Kidney (tissue), 13 donors: ENCODE measurements at regions not wholly inside any gene's neighbourhood (a gene's known extent, or its start where the extent isn't known, plus 50 kb on each side); places are given as distances from the start of the nearest gene placed in this dataset.
A peak's percentile ranks its signal among the peaks of the same experiment; 100 is the strongest.

ENCODE experiments used
- DNase-seq, 5 donors: peaks; one replicate each; pipeline ENCODE4 v3.0.0-alpha.2; 2013 to 2020
- FAIRE-seq: peaks from 2 replicates; lab custom pipeline; 2012; peaks lifted over from hg19 to GRCh38; lab: Jason Lieb, UNC
- H3K27ac ChIP-seq, 2 donors: one replicate each; pipeline ENCODE4 v1.7.0; 2013; ENCODE audit warnings: low read depth in 2 of 2, low read length in 2 of 2, inconsistent platforms in 1 of 2
- H3K27me3 ChIP-seq: one replicate; pipeline ENCODE4 v1.7.1; 2013; ENCODE audit warnings: low read length, inconsistent platforms; ENCODE audit not compliant: control insufficient read depth, insufficient read depth
- H3K36me3 ChIP-seq, 3 donors: one replicate each; pipeline versions ENCODE4 v1.7.0 to v1.7.1; 2013; ENCODE audit warnings: low read length in 3 of 3, control low read depth in 1 of 3, inconsistent platforms in 1 of 3; ENCODE audit not compliant: insufficient read depth in 3 of 3, control insufficient read depth in 2 of 3
- H3K4me1 ChIP-seq, 3 donors: one replicate each; pipeline versions ENCODE4 v1.7.0 to v1.7.1; 2013; ENCODE audit warnings: low read length in 3 of 3, inconsistent platforms in 1 of 3, low read depth in 1 of 3; ENCODE audit not compliant: control insufficient read depth in 2 of 3, insufficient read depth in 2 of 3
- H3K4me3 ChIP-seq, 3 donors: one replicate each; pipeline versions ENCODE4 v1.7.0 to v1.8.1; 2013; ENCODE audit warnings: low read length in 3 of 3, control low read depth in 1 of 3, inconsistent platforms in 1 of 3
- H3K9ac ChIP-seq, 3 donors: one replicate each; pipeline versions ENCODE4 v1.7.0 to v1.7.1; 2013; ENCODE audit warnings: low read length in 3 of 3, control low read depth in 1 of 3, inconsistent platforms in 1 of 3
- H3K9me3 ChIP-seq, 3 donors: one replicate each; pipeline versions ENCODE4 v1.7.0 to v1.7.1; 2013; ENCODE audit warnings: low read length in 3 of 3, control low read depth in 1 of 3, inconsistent platforms in 1 of 3; ENCODE audit not compliant: control insufficient read depth in 2 of 3, insufficient read depth in 1 of 3
- CTCF ChIP-seq: IDR thresholded peaks from 3 replicates; pipeline ENCODE4 v1.5.1; 2012; ENCODE audit warnings: mild to moderate bottlenecking, moderate library complexity, borderline replicate concordance; ENCODE audit not compliant: insufficient read depth; ENCODE audit errors: extremely low read depth
- intact Hi-C: fragments of 100-400 bp; cut with DNase I; formaldehyde crosslinking; loops from one replicate; pipeline ENCODE4 v1.11.1; 2022
- donor health status: control.
- donor health status: control.
- donor health status: control.
- donor health status: control.
- donor health status: control.
- donor health status: DM: yes; HTN: yes; CAD: no.
- donor health status: Normal renal cell carcinoma (clear cell type).

DNA sequence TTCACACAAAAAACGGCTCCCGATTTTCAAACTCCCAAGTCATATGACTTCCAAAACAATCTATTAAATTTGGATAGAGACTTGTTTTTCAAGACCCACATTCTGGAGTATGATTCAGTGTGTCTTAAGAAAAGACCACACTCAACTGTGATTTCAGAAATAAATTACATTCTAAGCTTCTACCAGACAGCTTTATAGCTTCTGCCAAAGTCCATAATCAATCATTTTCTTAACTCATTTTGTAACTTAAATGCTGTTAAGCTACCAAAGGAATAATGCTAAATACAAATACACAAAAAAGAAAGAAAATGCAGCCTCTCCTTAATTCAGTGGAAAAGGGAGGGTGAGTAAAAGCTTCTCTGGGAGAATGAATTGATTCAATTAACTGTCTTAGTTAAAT lies 192.3 kb upstream of the P2RY1 start:
- peak in 2 of 5 donors; percentile 21 to 54 for DNase-seq

DNA sequence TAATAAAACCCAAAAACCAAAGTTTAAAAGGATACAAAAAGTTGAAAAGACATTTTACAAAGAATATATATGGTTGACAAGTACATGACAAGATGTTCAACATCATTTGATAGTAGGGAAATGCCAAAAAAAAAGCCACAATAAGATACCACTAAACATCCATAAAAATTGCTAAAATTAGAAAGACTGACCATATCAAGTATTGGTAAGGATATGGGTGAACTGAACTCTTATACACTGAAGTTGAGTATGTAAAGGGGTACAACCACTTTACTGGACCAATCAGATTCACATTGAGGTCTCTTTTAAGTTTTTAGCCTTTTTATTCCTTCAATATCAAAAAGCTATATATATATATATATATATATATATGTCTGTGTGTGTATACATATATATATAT lies 190.5 kb upstream of the P2RY1 start:
- H3K36me3 ChIP-seq = no peaks in the 10 kb centered on the region
- no peaks in the 10 kb centered on the region for H3K27me3 ChIP-seq
- H3K27ac ChIP-seq = no peak overlapping the region
- TF ChIP-seq CTCF = no peak
- peaks cover 0 to 4% (median 0%) of the 10 kb centered on the region in 3 donors for H3K9me3 ChIP-seq
- no peaks in the 10 kb centered on the region for H3K4me1 ChIP-seq
- DNase-seq (no peak), FAIRE-seq (no peak)
- no peak overlapping the region for H3K9ac ChIP-seq
- H3K4me3 ChIP-seq = no peak overlapping the region
- intact Hi-C loops = no loop called here

More for the DNA sequence above, 192.3 kb upstream of the P2RY1 start:
- Histone ChIP-seq H3K4me1 (no peaks in the 10 kb centered on the region), H3K9ac (no peak overlapping the region), H3K36me3 (no peaks in the 10 kb centered on the region), H3K4me3 (no peak overlapping the region), H3K27ac (no peak overlapping the region), H3K9me3 (peaks cover 0 to 4% (median 0%) of the 10 kb centered on the region in 3 donors), H3K27me3 (no peaks in the 10 kb centered on the region)
- no peak for FAIRE-seq
- TF ChIP-seq CTCF = no peak
- intact Hi-C loops = no loop called here

DNA sequence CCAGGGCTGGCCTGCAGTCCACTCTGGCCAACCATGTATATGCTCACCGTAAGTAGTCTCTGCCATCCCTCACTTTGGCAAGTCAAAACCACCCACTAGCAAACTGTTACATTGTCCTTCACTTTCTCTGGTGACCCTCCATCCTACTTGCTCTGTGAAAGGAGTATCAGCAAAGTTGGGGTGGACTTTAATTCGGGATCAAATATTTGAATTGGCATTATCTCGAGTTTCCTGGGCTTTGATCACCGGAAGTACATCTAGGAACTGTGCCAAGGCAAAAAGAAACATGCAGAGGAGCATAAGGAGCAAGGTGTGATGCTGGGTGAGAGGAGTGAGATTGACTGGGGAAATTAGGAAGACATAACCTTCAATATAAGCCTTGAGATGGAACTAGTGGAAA lies 188.9 kb upstream of the P2RY1 start:
- no peak for FAIRE-seq

More for the DNA sequence above, 188.9 kb upstream of the P2RY1 start:
- TF ChIP-seq CTCF = no peak
- no peak for DNase-seq
- Histone ChIP-seq H3K36me3 (no peaks in the 10 kb centered on the region), H3K27ac (no peak overlapping the region), H3K9ac (no peak overlapping the region), H3K9me3 (peaks cover 0 to 4% (median 0%) of the 10 kb centered on the region in 3 donors), H3K27me3 (no peaks in the 10 kb centered on the region), H3K4me3 (no peak overlapping the region), H3K4me1 (no peaks in the 10 kb centered on the region)
- intact Hi-C loops = no loop called here
